Parathyroid adenoma (tissue), 2 donors: ENCODE measurements at regions not wholly inside any gene's neighbourhood (a gene's known extent, or its start where the extent isn't known, plus 50 kb on each side); places are given as distances from the start of the nearest gene placed in this dataset.

Experiments
- H2AFZ ChIP-seq: fragments of 300-600 bp; sonication (generic); one replicate; pipeline ENCODE4 v1.7.0; 2017; ENCODE audit warnings: antibody characterized with exemption, mild to moderate bottlenecking
- H3K27ac ChIP-seq: fragments of 300-600 bp; sonication (generic); one replicate; pipeline ENCODE4 v1.7.0; 2017
- H3K27me3 ChIP-seq: fragments of 300-600 bp; sonication (generic); one replicate; pipeline ENCODE4 v1.7.0; 2017; ENCODE audit warnings: low read length; ENCODE audit not compliant: control insufficient read depth, insufficient read depth
- H3K36me3 ChIP-seq: fragments of 300-600 bp; sonication (generic); one replicate; pipeline ENCODE4 v1.7.0; 2017; ENCODE audit warnings: low read length; ENCODE audit not compliant: control insufficient read depth, insufficient read depth
- H3K4me1 ChIP-seq: fragments of 300-600 bp; sonication (generic); one replicate; pipeline ENCODE4 v1.7.0; 2017; ENCODE audit warnings: control low read depth
- H3K4me2 ChIP-seq: fragments of 300-600 bp; sonication (generic); one replicate; pipeline ENCODE4 v1.7.0; 2017; ENCODE audit warnings: low read length
- H3K4me3 ChIP-seq: fragments of 300-600 bp; sonication (generic); one replicate; pipeline ENCODE4 v1.7.0; 2017; ENCODE audit warnings: low read depth, low read length
- H3K79me2 ChIP-seq: fragments of 300-600 bp; sonication (generic); one replicate; pipeline ENCODE4 v1.7.0; 2017; ENCODE audit warnings: control low read depth
- H3K9ac ChIP-seq: fragments of 300-600 bp; sonication (generic); one replicate; pipeline ENCODE4 v1.7.0; 2017; ENCODE audit warnings: mild to moderate bottlenecking
- H3K9me3 ChIP-seq: fragments of 300-600 bp; sonication (generic); one replicate; pipeline ENCODE4 v1.7.0; 2017; ENCODE audit warnings: low read length; ENCODE audit not compliant: control insufficient read depth
- CTCF ChIP-seq: fragments of 300-600 bp; sonication (generic); IDR thresholded peaks from one replicate; pipeline ENCODE4 v1.7.0; 2017; ENCODE audit warnings: antibody characterized with exemption, mild to moderate bottlenecking
- donor health status: primary hyperparathyroidism.

DNA sequence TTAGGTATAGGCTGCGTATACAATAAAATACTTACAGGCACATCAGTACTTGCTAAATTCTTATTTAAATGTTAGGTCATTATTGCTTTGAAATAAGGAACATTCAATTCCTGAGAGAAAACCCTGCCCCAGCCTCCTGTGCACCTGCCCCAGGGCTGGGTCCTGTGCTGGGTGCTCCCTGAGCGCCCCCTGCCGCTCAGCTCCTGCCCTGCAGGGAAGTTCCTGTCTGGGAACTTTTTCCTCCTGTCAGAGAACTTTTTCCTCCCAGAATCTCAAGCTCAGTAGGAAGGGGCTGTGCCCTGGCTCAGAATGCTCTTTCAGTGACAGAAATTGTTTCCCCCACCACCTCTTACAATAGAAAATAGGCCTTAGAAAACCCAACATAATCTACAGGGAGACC, 751.1 kb downstream of the TMEM121 start:
- no peak overlapping the region for H3K4me2 ChIP-seq
- H3K27me3 ChIP-seq = peaks cover 4% of the 10 kb centered on the region
- no peaks in the 10 kb centered on the region for H3K4me1 ChIP-seq
- no peaks in the 10 kb centered on the region for H3K79me2 ChIP-seq
- H3K27ac ChIP-seq = no peak overlapping the region
- H2AFZ ChIP-seq = no peak overlapping the region
- no peaks in the 10 kb centered on the region for H3K9me3 ChIP-seq
- H3K9ac ChIP-seq = no peak overlapping the region
- TF ChIP-seq CTCF = no peak
- no peak overlapping the region for H3K4me3 ChIP-seq
- H3K36me3 ChIP-seq = no peaks in the 10 kb centered on the region

DNA sequence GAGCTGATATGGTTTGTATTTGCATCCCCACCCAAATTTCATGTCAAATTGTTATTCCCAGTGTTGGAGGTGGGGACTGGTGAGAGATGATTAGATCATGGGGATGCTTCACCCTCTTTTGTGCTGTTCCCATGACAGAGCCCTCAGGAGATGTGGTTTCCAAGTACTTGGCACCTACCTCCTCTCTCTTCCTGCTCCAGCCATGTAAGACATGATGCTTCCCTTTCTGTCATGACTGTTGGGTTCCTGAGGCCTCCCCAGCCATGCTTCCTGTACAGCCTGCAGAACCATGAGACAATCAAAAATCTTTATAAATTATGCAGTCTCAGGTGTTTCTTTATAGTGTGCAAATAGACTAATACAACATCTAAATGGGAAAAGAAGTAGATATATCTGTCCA, 754.5 kb downstream of the TMEM121 start:
- Histone ChIP-seq H3K36me3 (no peaks in the 10 kb centered on the region), H3K4me3 (no peak overlapping the region), H3K4me2 (no peak overlapping the region), H3K27ac (no peak overlapping the region), H3K9ac (no peak overlapping the region), H3K27me3 (peaks cover 4% of the 10 kb centered on the region), H3K4me1 (no peaks in the 10 kb centered on the region), H2AFZ (no peak overlapping the region), H3K79me2 (no peaks in the 10 kb centered on the region), H3K9me3 (no peaks in the 10 kb centered on the region)
- TF ChIP-seq CTCF = no peak

DNA sequence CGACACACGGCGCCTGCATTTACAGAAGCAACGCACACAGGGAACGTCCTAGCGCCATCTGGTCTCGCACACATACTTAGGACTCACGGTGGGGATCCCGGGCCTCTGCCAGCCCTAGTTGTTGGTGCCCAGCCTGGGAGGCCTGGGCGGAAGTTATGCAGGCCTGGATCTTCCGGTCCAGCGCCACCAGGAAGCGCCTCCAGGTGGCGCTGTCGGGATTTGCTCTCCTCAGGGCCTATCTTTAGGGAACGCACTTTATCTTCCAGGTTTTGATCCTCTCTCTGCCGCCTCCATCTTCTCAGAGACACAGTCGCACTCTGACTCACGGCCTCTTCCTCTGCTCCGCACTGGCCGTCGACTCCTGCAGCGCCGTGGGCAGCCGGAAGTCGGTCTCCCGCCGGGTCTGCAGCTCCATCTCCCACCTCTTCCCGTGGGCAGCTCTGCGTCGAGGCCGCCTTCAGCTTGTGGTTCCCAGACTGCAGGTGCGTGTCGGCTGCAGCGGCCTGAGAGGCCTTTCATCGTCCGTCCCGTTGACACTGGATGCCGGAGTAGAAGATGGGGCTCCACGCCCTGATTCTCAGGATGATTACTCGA, 760.4 kb downstream of the TMEM121 start:
- no peaks in the 10 kb centered on the region for H3K4me1 ChIP-seq
- no peak overlapping the region for H3K27ac ChIP-seq
- no peak for TF ChIP-seq CTCF
- H3K4me2 ChIP-seq = no peak overlapping the region
- no peak overlapping the region for H2AFZ ChIP-seq
- no peak overlapping the region for H3K4me3 ChIP-seq
- no peaks in the 10 kb centered on the region for H3K36me3 ChIP-seq
- no peaks in the 10 kb centered on the region for H3K27me3 ChIP-seq
- H3K9me3 ChIP-seq = no peaks in the 10 kb centered on the region
- H3K79me2 ChIP-seq = no peaks in the 10 kb centered on the region
- no peak overlapping the region for H3K9ac ChIP-seq

DNA sequence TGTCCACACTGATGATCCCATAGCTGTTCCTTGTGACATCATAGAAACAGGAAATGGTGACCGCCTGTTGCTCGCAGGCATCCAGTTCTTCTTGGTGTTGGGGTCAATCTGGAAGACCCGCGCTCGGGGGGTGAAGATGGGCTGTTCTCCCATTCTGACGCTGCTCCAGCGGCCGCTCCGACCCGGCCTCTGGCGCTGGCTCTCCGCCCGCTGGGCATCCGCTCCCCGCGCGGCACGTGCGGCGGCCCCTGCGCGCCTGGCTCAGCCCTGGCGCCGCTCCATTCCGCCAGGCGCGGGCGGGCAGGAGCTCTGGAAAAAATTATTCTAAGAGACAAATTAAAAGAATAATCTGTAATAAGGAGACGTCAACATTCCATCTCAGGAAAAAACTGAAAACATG, 761.1 kb downstream of the TMEM121 start:
- Histone ChIP-seq H3K4me2 (no peak overlapping the region), H3K36me3 (no peaks in the 10 kb centered on the region), H3K27ac (no peak overlapping the region), H3K4me3 (no peak overlapping the region), H3K9ac (no peak overlapping the region), H3K79me2 (no peaks in the 10 kb centered on the region), H3K9me3 (no peaks in the 10 kb centered on the region), H3K27me3 (no peaks in the 10 kb centered on the region), H3K4me1 (no peaks in the 10 kb centered on the region), H2AFZ (no peak overlapping the region)
- no peak for TF ChIP-seq CTCF

GRCh38 chr14:106291626-106292025, 765.2 kb downstream of the TMEM121 start:
- no peaks in the 10 kb centered on the region for H3K36me3 ChIP-seq
- no peaks in the 10 kb centered on the region for H3K79me2 ChIP-seq
- no peak overlapping the region for H3K4me2 ChIP-seq
- no peaks in the 10 kb centered on the region for H3K27me3 ChIP-seq
- no peaks in the 10 kb centered on the region for H3K9me3 ChIP-seq
- no peak overlapping the region for H3K4me3 ChIP-seq
- H2AFZ ChIP-seq = no peak overlapping the region
- no peak for TF ChIP-seq CTCF
- no peak overlapping the region for H3K9ac ChIP-seq
- no peaks in the 10 kb centered on the region for H3K4me1 ChIP-seq
- no peak overlapping the region for H3K27ac ChIP-seq
